ENCODE measurements at regions not wholly inside any gene's neighbourhood (a gene's known extent, or its start where the extent isn't known, plus 50 kb on each side); places are given as distances from the start of the nearest gene placed in this dataset.

GRCh38 chr3:83581546-83581945 is 1377.2 kb upstream of the CADM2 start:
- WGBS = 73% methylated on average over 3 of the region's 3 CpGs
- no peak overlapping the region for H3K27ac ChIP-seq

GRCh38 chr3:83601704-83602103 is 1357.1 kb upstream of the CADM2 start:
- Histone ChIP-seq H3K36me3 (no peaks in the 10 kb centered on the region), H3K27me3 (no peaks in the 10 kb centered on the region), H3K9me3 (no peaks in the 10 kb centered on the region), H3K27ac (no peak overlapping the region), H3K4me1 (no peaks in the 10 kb centered on the region), H3K4me3 (no peak overlapping the region)
- no peak for DNase-seq (ENCODE audit: low spot score in 2 of 2)
- TF ChIP-seq POLR2A (IDR thresholded peaks at IDR 0.05) = no peak
- TF ChIP-seq POLR2AphosphoS5 (IDR thresholded peaks at IDR 0.05) = no peak
- no peak for TF ChIP-seq EP300 (IDR thresholded peaks at IDR 0.05)
- no peak for TF ChIP-seq CTCF (IDR thresholded peaks at IDR 0.05)
- 61% methylated on average over 2 of the region's 2 CpGs for WGBS

More at GRCh38 chr3:83581546-83581945, 1377.2 kb upstream of the CADM2 start:
- no peak overlapping the region for H3K4me3 ChIP-seq
- H3K4me1 ChIP-seq = no peaks in the 10 kb centered on the region
- H3K27me3 ChIP-seq = no peaks in the 10 kb centered on the region
- TF ChIP-seq POLR2AphosphoS5 (IDR thresholded peaks at IDR 0.05) (no peak), CTCF (IDR thresholded peaks at IDR 0.05) (no peak), EP300 (IDR thresholded peaks at IDR 0.05) (no peak), POLR2A (IDR thresholded peaks at IDR 0.05) (no peak)
- DNase-seq (ENCODE audit: low spot score in 2 of 2) = no peak
- no peaks in the 10 kb centered on the region for H3K36me3 ChIP-seq
- no peaks in the 10 kb centered on the region for H3K9me3 ChIP-seq

DNA sequence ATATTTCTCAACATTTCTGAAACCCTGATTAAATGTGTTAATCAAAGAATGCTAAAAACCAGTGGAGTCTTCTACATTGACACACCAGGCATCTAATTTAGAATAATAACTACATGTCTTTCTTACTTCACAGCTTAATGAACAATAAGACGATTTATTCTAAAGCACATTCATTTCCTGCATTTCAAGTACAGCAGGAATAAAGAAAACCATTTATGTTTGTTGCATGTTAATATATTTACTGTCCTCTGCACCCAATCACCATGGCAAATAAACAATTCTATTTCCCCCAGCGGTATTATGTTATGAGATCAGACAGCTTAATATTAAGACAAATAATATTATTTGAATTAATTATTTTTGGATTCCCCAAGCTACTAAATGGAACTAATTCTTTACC is 1336.3 kb upstream of the CADM2 start:
- no peak for DNase-seq (ENCODE audit: low spot score in 2 of 2)
- Histone ChIP-seq H3K27me3 (no peaks in the 10 kb centered on the region), H3K9me3 (no peaks in the 10 kb centered on the region), H3K27ac (no peak overlapping the region), H3K4me1 (no peaks in the 10 kb centered on the region), H3K36me3 (no peaks in the 10 kb centered on the region), H3K4me3 (no peak overlapping the region)
- TF ChIP-seq POLR2A (IDR thresholded peaks at IDR 0.05) (no peak), EP300 (IDR thresholded peaks at IDR 0.05) (no peak), CTCF (IDR thresholded peaks at IDR 0.05) (no peak), POLR2AphosphoS5 (IDR thresholded peaks at IDR 0.05) (no peak)
- WGBS = 72% methylated on average over 2 of the region's 2 CpGs

DNA sequence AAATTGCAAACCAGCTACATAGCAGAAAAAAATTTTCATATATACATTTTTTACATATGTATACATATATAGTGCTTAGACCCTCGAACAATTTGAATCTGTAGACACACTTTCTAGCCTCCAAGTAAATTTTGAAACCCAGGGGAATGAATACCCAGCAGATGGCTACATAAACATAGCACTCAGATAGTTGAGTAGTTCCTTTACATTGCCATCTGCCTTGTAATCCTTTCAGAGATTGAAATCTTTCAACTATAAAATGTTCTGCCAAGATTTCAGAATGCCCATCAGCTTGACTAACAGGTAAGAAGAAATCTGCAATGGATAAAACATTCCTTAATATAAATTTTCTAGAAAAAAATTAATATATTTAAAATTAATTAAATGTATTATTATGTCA is 1333.5 kb upstream of the CADM2 start:
- Histone ChIP-seq H3K4me3 (no peak overlapping the region), H3K36me3 (no peaks in the 10 kb centered on the region), H3K4me1 (no peaks in the 10 kb centered on the region), H3K27ac (no peak overlapping the region), H3K9me3 (no peaks in the 10 kb centered on the region), H3K27me3 (no peaks in the 10 kb centered on the region)
- no peak for TF ChIP-seq POLR2AphosphoS5 (IDR thresholded peaks at IDR 0.05)
- no peak for TF ChIP-seq POLR2A (IDR thresholded peaks at IDR 0.05)
- no peak for TF ChIP-seq EP300 (IDR thresholded peaks at IDR 0.05)
- no peak for TF ChIP-seq CTCF (IDR thresholded peaks at IDR 0.05)
- 59% methylated on average over 1 of the region's 1 CpG for WGBS
- no peak for DNase-seq (ENCODE audit: low spot score in 2 of 2)

DNA sequence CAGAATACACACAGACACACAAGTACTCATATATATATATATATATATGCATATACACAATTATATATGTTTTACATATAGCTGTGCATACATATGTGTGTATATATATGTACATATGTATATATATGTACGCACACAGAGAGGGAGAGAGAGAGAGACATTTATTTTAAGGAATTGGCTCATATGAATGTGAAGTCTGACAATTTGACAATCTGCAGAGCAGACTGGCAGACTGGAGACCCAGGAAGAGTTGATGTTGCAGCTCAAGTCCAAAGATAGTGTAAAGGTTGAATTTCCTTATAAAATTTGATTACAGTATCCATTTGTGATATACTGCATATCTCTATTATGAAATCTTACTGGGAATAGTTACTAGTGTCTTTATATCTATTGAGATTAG is 1330.3 kb upstream of the CADM2 start:
- WGBS = 97% methylated on average over 1 of the region's 1 CpG
- TF ChIP-seq CTCF (IDR thresholded peaks at IDR 0.05) (no peak), POLR2AphosphoS5 (IDR thresholded peaks at IDR 0.05) (no peak), POLR2A (IDR thresholded peaks at IDR 0.05) (no peak), EP300 (IDR thresholded peaks at IDR 0.05) (no peak)
- no peaks in the 10 kb centered on the region for H3K27me3 ChIP-seq

More for the DNA sequence above, 1330.3 kb upstream of the CADM2 start:
- H3K4me3 ChIP-seq = no peak overlapping the region
- no peak overlapping the region for H3K27ac ChIP-seq
- no peaks in the 10 kb centered on the region for H3K4me1 ChIP-seq
- no peaks in the 10 kb centered on the region for H3K36me3 ChIP-seq
- H3K9me3 ChIP-seq = no peaks in the 10 kb centered on the region
- no peak for DNase-seq (ENCODE audit: low spot score in 2 of 2)

Measured in suprapubic skin (tissue), 4 donors.